WERI-Rb-1 (cell line): ENCODE measurements at regions not wholly inside any gene's neighbourhood (a gene's known extent, or its start where the extent isn't known, plus 50 kb on each side); places are given as distances from the start of the nearest gene placed in this dataset.

Experiments used
- DNase-seq: peaks from one replicate; pipeline ENCODE4 v3.0.0-alpha.2; 2020
- H3K27ac ChIP-seq: fragments of 250-450 bp; sonication (Bioruptor Pico); 2 replicates; pipeline ENCODE4 v1.5.1; 2020; ENCODE audit warnings: mild to moderate bottlenecking, moderate library complexity
- H3K27me3 ChIP-seq: fragments of 250-450 bp; sonication (Bioruptor Pico); 2 replicates; pipeline ENCODE4 v1.5.1; 2021; ENCODE audit warnings: mild to moderate bottlenecking, low read depth, moderate library complexity; ENCODE audit not compliant: insufficient read depth, severe bottlenecking
- H3K36me3 ChIP-seq: fragments of 250-450 bp; sonication (Bioruptor Pico); 2 replicates; pipeline ENCODE4 v1.5.1; 2020; ENCODE audit warnings: mild to moderate bottlenecking, moderate library complexity
- H3K4me3 ChIP-seq: 2 replicates; pipeline ENCODE4 v1.5.1; 2011; ENCODE audit warnings: low read depth, mild to moderate bottlenecking, control low read depth, low read length
- H3K9me3 ChIP-seq: fragments of 250-450 bp; sonication (Bioruptor Pico); 2 replicates; pipeline ENCODE4 v1.5.1; 2021; ENCODE audit warnings: mild to moderate bottlenecking, moderate library complexity; ENCODE audit not compliant: severe bottlenecking
- CTCF ChIP-seq: IDR thresholded peaks from 2 replicates; pipeline ENCODE4 v1.5.1; 2011; ENCODE audit warnings: low read depth, mild to moderate bottlenecking, control low read depth, inconsistent platforms, low read length

DNA sequence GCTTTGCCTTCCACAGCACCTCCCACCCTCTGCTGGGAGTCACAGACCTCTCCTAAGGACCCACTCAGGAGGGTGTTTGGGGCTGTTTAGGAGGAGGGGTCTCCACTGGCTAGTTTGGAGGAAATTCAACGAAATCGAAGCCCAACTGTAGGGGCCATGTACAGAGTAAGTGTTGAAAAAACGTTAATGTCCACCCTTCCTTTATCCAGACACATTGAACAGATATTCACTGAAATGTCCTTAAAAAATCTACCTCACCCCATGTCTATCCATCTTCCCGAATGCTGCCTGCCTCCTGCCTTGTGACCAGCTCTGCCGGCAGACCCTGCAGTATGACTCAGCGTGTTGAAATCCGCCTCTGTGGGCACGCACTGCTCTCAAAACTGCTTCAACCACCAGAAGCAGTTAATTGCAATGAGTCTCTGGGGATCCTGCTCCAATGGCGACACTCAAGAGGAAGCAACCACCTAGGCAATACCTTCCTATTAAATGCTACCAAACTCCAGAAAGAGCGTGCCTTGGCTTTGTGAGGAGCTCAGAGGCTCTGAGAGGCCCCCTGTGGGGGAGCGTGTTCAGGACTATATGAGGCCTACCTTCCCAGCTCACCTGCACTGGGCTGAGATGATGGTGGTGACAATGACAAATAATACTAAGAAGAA, 61.4 kb upstream of the RTN4 start:
- no peaks in the 10 kb centered on the region for H3K9me3 ChIP-seq
- no peak overlapping the region for H3K4me3 ChIP-seq
- peak overlapping the region; percentile 80 for H3K27ac ChIP-seq
- TF ChIP-seq CTCF = no peak
- DNase-seq = no peak
- no peaks in the 10 kb centered on the region for H3K27me3 ChIP-seq
- H3K36me3 ChIP-seq = no peaks in the 10 kb centered on the region

DNA sequence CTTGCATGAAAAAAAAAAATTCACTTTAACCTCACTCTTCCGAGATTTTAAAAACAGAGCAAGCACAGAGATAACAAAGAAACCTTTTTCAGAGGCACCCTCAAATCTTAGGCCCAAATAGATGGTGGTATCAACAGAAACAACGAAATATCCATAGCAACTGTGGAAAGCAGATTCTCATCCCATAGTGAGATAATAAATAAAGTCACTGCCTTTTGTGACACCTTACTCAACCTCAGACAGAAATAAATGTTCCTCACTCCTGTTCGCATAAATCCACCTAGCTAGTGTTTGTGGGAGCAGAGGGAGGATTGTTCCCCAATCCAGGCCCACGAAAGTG, 60.9 kb upstream of the RTN4 start:
- no peak for TF ChIP-seq CTCF
- no peak for DNase-seq
- Histone ChIP-seq H3K27ac (peak overlapping the region; percentile 80), H3K4me3 (no peak overlapping the region), H3K9me3 (no peaks in the 10 kb centered on the region), H3K36me3 (no peaks in the 10 kb centered on the region), H3K27me3 (no peaks in the 10 kb centered on the region)

- no peak for TF ChIP-seq CTCF
- H3K27me3 ChIP-seq = no peaks in the 10 kb centered on the region
- H3K27ac ChIP-seq = peak overlapping the region; percentile 80
- no peaks in the 10 kb centered on the region for H3K36me3 ChIP-seq
- peak; percentile 62 for DNase-seq
- no peaks in the 10 kb centered on the region for H3K9me3 ChIP-seq
- no peak overlapping the region for H3K4me3 ChIP-seq
Measured at GRCh38 chr2:55109219-55109891, 59.1 kb upstream of the RTN4 start.

DNA sequence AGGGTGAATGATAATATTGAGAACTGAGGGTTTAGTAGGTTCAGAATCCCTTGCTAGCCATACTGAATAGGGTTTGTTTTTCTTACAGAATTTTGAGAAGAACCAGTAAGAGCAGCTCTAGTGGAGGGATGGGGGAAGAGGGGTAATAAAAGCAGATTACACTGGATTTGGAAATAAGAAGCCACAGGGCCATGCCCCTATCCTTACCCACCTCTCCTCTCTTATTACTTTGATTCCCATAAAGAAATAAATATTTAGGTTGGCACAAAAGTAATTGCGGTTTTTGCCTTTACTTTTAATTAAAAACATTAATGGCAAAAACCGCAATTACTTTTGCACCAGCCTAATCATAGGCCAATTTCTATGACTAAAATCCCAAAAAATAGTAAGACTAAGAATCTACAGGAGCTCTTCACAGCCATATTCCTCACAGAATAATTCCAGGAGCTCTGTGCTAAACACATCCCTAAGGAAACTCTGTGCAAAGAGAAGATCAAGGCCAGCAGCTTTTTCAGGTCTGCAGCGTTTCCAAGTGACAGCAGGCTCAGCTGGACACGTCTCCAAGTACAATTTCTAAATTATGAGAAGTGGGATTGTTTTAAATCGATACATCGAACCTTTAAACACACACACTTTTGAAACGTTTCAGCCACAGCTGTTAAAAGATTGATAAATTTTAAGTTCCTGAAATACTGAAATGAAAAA, 58.4 kb upstream of the RTN4 start:
- DNase-seq = peak; percentile 31
- TF ChIP-seq CTCF = no peak

DNA sequence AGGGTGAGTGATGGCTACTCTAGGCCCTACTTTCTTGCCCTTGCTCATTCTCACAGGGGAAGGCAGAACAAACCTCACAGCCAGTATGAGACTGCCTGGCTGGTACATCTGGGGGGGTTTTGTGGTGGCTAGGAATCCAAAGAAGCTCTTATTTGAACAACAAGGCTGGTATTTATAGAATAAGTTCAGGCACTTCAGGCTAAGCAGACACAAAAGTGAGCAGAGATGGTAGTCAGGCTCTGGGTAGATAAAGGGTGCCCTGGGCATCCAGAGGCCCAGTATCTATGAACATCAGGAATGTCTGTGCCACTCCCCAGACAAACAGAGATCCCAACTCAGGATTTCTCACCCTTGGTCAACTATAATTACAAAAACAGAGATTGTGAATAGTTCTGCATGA, 57.2 kb upstream of the RTN4 start:
- no peak for TF ChIP-seq CTCF

More for the DNA sequence above, 58.4 kb upstream of the RTN4 start:
- Histone ChIP-seq H3K36me3 (no peaks in the 10 kb centered on the region), H3K27me3 (no peaks in the 10 kb centered on the region), H3K27ac (peak overlapping the region; percentile 80), H3K4me3 (no peak overlapping the region), H3K9me3 (peaks cover 4% of the 10 kb centered on the region)

More for the DNA sequence above, 57.2 kb upstream of the RTN4 start:
- Histone ChIP-seq H3K27me3 (no peaks in the 10 kb centered on the region), H3K27ac (peak overlapping the region; percentile 35; the same call in 1 of the 2 replicates), H3K36me3 (no peaks in the 10 kb centered on the region), H3K9me3 (peaks cover 4% of the 10 kb centered on the region), H3K4me3 (no peak overlapping the region)
- DNase-seq = no peak
